Sigmoid colon (tissue), 6 donors: ENCODE measurements at regions not wholly inside any gene's neighbourhood (a gene's known extent, or its start where the extent isn't known, plus 50 kb on each side); places are given as distances from the start of the nearest gene placed in this dataset.
A peak's percentile ranks its signal among the peaks of the same experiment; 100 is the strongest.

Source experiments
- DNase-seq: peaks from one replicate; pipeline ENCODE4 v3.0.0-alpha.2; 2019
- H3K27ac ChIP-seq, 4 donors: fragments of 200-600 bp; sonication (generic); one replicate each; pipeline ENCODE4 v1.5.1; 2016 to 2019; ENCODE audit warnings: mild to moderate bottlenecking in 1 of 4
- H3K27me3 ChIP-seq, 3 donors: fragments of 200-600 bp; sonication (generic); one replicate each; pipeline ENCODE4 v1.5.1; 2019; ENCODE audit warnings: mild to moderate bottlenecking in 1 of 3
- H3K36me3 ChIP-seq, 4 donors: fragments of 200-600 bp; sonication (generic); one replicate each; pipeline ENCODE4 v1.5.1; 2016 to 2019
- H3K4me1 ChIP-seq, 4 donors: fragments of 200-600 bp; sonication (generic); one replicate each; pipeline ENCODE4 v1.5.1; 2017 to 2019
- H3K4me3 ChIP-seq, 4 donors: fragments of 200-600 bp; sonication (generic); one replicate each; pipeline ENCODE4 v1.5.1; 2017 to 2019; ENCODE audit warnings: mild to moderate bottlenecking in 2 of 4, moderate library complexity in 1 of 4
- H3K9me3 ChIP-seq, 4 donors: fragments of 200-600 bp in 3 of 4; sonication (generic) in 3 of 4; one replicate each; pipeline versions ENCODE4 v1.5.1 to v1.6.1; 2013 to 2019
- EP300 ChIP-seq, 4 donors: sonication (generic); formaldehyde crosslinking; IDR thresholded peaks; one replicate each; pipeline ENCODE4 v1.6.1; 2017; ENCODE audit warnings: antibody characterized with exemption in 4 of 4
- POLR2A ChIP-seq, 2 donors: fragments of 450-650 bp; IDR thresholded peaks; one replicate each; pipeline ENCODE4 v1.6.1; 2016; ENCODE audit warnings: antibody characterized with exemption in 2 of 2, mild to moderate bottlenecking in 2 of 2, moderate library complexity in 2 of 2
- POLR2AphosphoS5 ChIP-seq, 4 donors: sonication (generic); formaldehyde crosslinking; IDR thresholded peaks; one replicate each; pipeline ENCODE4 v1.6.1; 2017; ENCODE audit warnings: antibody characterized with exemption in 4 of 4
- WGBS, 2 donors: extraction: QIAGEN DNeasy Blood & Tissue Kit; methylation state at CpG; one replicate each; pipeline ENCODE4 v1.1.7; 2013; 5-methylcytosine and 5-hydroxymethylcytosine counted together
- intact Hi-C: fragments of 100-400 bp; cut with DNase I; formaldehyde crosslinking; loops from one replicate; pipeline ENCODE4 v1.15.1; 2023
- TF ChIP-seq, protein P1 (sequence below), 4 experiments: fragments of 450-650 bp in 3 of 4; fragments of 200-600 bp in 1 of 4; IDR thresholded peaks; one replicate each; pipeline ENCODE4 v1.5.1; 2016 to 2019; ENCODE audit warnings: antibody characterized with exemption in 4 of 4, mild to moderate bottlenecking in 3 of 4, moderate library complexity in 2 of 4
- donor health status: healthy with polysubstance abuse.
- donor health status: healthy.

DNA sequence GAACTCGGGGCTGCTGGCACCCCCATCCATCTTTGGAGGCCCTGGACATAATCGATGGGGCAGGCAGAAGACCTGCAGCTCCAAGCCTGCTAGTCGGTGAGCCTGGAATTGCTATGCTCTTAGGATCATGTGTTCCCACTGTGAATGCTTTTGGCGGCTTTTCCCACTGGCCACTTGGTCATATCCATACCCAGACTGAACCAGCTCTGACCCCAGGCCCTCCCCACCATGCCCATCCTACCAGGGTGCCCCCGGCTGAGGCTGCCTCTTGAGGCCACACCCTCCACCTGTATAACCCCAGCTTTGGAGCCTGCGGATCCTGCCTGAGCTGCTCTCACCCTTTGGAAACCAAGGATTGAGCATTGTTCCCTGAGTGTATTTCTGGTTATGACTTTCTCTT is 113.5 kb downstream of the TENT4A start:
- H3K4me3 ChIP-seq: no peak overlapping the region
- intact Hi-C loops: loop anchor here (10.0 kb wide), 1 partner anchor 918 kb away; no protein-coding TSS in a partner anchor
- TF ChIP-seq, protein P1, sequence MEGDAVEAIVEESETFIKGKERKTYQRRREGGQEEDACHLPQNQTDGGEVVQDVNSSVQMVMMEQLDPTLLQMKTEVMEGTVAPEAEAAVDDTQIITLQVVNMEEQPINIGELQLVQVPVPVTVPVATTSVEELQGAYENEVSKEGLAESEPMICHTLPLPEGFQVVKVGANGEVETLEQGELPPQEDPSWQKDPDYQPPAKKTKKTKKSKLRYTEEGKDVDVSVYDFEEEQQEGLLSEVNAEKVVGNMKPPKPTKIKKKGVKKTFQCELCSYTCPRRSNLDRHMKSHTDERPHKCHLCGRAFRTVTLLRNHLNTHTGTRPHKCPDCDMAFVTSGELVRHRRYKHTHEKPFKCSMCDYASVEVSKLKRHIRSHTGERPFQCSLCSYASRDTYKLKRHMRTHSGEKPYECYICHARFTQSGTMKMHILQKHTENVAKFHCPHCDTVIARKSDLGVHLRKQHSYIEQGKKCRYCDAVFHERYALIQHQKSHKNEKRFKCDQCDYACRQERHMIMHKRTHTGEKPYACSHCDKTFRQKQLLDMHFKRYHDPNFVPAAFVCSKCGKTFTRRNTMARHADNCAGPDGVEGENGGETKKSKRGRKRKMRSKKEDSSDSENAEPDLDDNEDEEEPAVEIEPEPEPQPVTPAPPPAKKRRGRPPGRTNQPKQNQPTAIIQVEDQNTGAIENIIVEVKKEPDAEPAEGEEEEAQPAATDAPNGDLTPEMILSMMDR (IDR thresholded peaks at IDR 0.05): no peak
- TF ChIP-seq POLR2AphosphoS5 (IDR thresholded peaks at IDR 0.05): no peak
- TF ChIP-seq POLR2A (IDR thresholded peaks at IDR 0.05): no peak
- TF ChIP-seq EP300 (IDR thresholded peaks at IDR 0.05): no peak
- H3K36me3 ChIP-seq: no peaks in the 10 kb centered on the region
- no peak for DNase-seq
- H3K27ac ChIP-seq: no peak overlapping the region
- no peaks in the 10 kb centered on the region for H3K9me3 ChIP-seq
- no peaks in the 10 kb centered on the region for H3K27me3 ChIP-seq
- WGBS, 2 donors: 85 to 91% methylated on average over 6 of the region's 6 CpGs
- peaks cover 0 to 9% (median 3%) of the 10 kb centered on the region in 4 donors for H3K4me1 ChIP-seq

GRCh38 chr5:6827526-6828219 is 114.4 kb downstream of the TENT4A start:
- 44 to 49% methylated on average over 9 of the region's 9 CpGs for WGBS, 2 donors
- no peak overlapping the region for H3K27ac ChIP-seq
- no peaks in the 10 kb centered on the region for H3K27me3 ChIP-seq
- H3K4me1 ChIP-seq: peaks cover 0 to 9% (median 4%) of the 10 kb centered on the region in 4 donors
- peak overlapping the region in 1 of 4 donors; percentile 5 for H3K4me3 ChIP-seq
- no peaks in the 10 kb centered on the region for H3K36me3 ChIP-seq
- H3K9me3 ChIP-seq: no peaks in the 10 kb centered on the region
- no peak for DNase-seq
- TF ChIP-seq EP300 (IDR thresholded peaks at IDR 0.05) (no peak), POLR2AphosphoS5 (IDR thresholded peaks at IDR 0.05) (no peak), POLR2A (IDR thresholded peaks at IDR 0.05) (no peak)
- TF ChIP-seq, protein P1 (IDR thresholded peaks at IDR 0.05): no peak
- intact Hi-C loops: loop anchor here (10.0 kb wide), 1 partner anchor 917 kb away; no protein-coding TSS in a partner anchor

- H3K4me3 ChIP-seq: no peak overlapping the region
- H3K9me3 ChIP-seq: no peaks in the 10 kb centered on the region
- no peak for DNase-seq
- no peaks in the 10 kb centered on the region for H3K36me3 ChIP-seq
- no peak overlapping the region for H3K27ac ChIP-seq
- no peak for TF ChIP-seq POLR2AphosphoS5 (IDR thresholded peaks at IDR 0.05)
- TF ChIP-seq EP300 (IDR thresholded peaks at IDR 0.05): no peak
- TF ChIP-seq, protein P1 (IDR thresholded peaks at IDR 0.05): no peak
- no peak for TF ChIP-seq POLR2A (IDR thresholded peaks at IDR 0.05)
- WGBS, 2 donors: 63 to 67% methylated on average over 5 of the region's 5 CpGs
- H3K27me3 ChIP-seq: no peaks in the 10 kb centered on the region
- H3K4me1 ChIP-seq: peaks cover 0 to 15% (median 7%) of the 10 kb centered on the region in 4 donors
- intact Hi-C loops: loop anchor here (10.0 kb wide), 1 partner anchor 916 kb away; no protein-coding TSS in a partner anchor
These were observed 116.0 kb downstream of the TENT4A start for GRCh38 chr5:6829150-6829784.

DNA sequence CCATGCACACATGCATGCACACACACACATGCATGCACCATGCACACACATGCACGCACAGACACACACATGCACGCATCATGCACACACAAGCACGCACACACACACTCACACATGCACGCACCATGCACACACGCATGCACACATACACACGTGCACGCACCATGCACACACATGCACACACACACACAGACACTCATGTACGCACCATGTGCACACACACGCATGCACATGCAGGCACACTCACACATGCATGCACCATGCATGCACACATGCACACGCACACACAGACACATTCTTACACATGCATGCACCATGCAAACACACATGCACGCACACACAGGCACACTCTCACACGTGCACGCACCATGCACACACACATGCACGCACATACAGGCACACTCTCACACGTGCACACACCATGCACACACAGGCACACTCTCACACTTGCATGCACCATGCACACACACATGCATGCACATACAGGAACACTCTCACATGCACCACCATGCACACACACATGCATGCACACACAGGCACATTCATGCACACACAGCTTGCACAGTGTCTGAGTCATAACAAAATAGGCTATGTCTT is 117.5 kb downstream of the TENT4A start:
- Histone ChIP-seq H3K9me3 (no peaks in the 10 kb centered on the region), H3K27me3 (no peaks in the 10 kb centered on the region), H3K4me3 (no peak overlapping the region), H3K4me1 (peaks cover 0 to 15% (median 7%) of the 10 kb centered on the region in 4 donors), H3K36me3 (no peaks in the 10 kb centered on the region), H3K27ac (no peak overlapping the region)
- DNase-seq: no peak
- no peak for TF ChIP-seq POLR2AphosphoS5 (IDR thresholded peaks at IDR 0.05)
- TF ChIP-seq, protein P1 (IDR thresholded peaks at IDR 0.05): no peak
- TF ChIP-seq EP300 (IDR thresholded peaks at IDR 0.05): no peak
- TF ChIP-seq POLR2A (IDR thresholded peaks at IDR 0.05): no peak
- intact Hi-C loops: no loop called here
- 90 to 96% methylated on average over 15 of the region's 15 CpGs for WGBS, 2 donors
